SH-SY5Y (cell line): ENCODE measurements at regions not wholly inside any gene's neighbourhood (a gene's known extent, or its start where the extent isn't known, plus 50 kb on each side); places are given as distances from the start of the nearest gene placed in this dataset.

Source experiments
- GATA2 ChIP-seq: IDR thresholded peaks from 2 replicates; pipeline ENCODE4 v1.6.1; 2011; ENCODE audit warnings: mild to moderate bottlenecking, low read depth, low read length
- GATA3 ChIP-seq: IDR thresholded peaks from 2 replicates; pipeline ENCODE4 v1.6.1; 2011; ENCODE audit warnings: low read depth, mild to moderate bottlenecking, low read length, moderate library complexity

DNA sequence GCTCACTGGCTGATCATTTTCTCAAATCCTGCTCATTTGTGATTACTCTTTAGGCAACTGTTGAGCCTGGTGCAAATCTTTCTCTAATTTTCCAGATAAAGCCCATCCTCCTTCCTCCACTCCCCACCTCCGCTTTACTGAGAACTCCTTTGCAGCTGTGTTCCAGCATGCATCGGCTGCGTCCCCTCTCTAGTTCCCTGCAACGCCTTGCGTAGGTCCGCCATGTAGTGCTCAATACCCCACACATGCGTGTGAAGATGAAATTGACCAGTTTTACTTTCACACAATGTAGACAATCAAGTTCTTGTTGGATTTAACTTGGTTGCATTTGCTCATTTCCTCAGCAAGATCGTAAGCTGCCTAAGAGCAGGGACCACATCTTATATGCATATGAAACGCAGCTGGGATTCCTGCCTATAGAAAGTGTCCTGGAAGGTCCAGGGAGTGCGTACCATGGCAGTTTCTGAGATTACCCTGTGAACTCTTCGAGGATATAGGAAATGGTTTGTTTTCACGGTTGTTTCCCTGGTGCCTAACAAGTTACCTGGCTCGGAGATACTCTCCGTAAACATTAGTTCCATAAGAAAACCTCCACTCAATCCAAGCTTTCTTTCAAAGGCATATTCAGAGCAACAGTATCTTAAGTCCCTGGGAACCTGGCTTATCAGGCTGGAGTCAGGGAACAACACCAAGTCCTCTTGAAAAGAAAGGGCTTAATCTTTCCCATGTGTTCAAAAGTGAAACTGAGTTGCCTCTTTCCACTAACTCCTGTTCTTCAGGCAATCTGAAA is 766.4 kb upstream of the ID2 start:
- TF ChIP-seq GATA2 (no peak), GATA3 (no peak)
